SK-N-SH (cell line): ENCODE measurements at regions not wholly inside any gene's neighbourhood (a gene's known extent, or its start where the extent isn't known, plus 50 kb on each side); places are given as distances from the start of the nearest gene placed in this dataset.

Experiments used
- CTCF ChIA-PET: fragments of 300-600, 350-600 bp; formaldehyde crosslinking; extraction: SDS; loops from one replicate; lab custom pipeline; 2021; lab: Yijun Ruan, JAX
- POLR2A ChIA-PET: fragments of 350-600 bp; sonication (Branson Sonifier 250); formaldehyde crosslinking; extraction: SDS; loops from one replicate; lab custom pipeline; 2020; ENCODE audit warnings: antibody characterized with exemption, inconsistent platforms; lab: Yijun Ruan, JAX
- DNase-seq: peaks from one replicate; pipeline ENCODE4 v3.0.0; 2012
- H2AFZ ChIP-seq: fragments of 200-600 bp; sonication (generic); 2 replicates; pipeline ENCODE4 v1.8.1; 2016; ENCODE audit warnings: antibody characterized with exemption, mild to moderate bottlenecking, low read depth
- H3F3A ChIP-seq: fragments of 200-600 bp; sonication (generic); replicated peaks from 2 replicates; pipeline ENCODE3; 2016; ENCODE audit warnings: antibody characterized with exemption, mild to moderate bottlenecking; ENCODE audit not compliant: insufficient read depth
- H3K27ac ChIP-seq, 2 experiments: fragments of 200-500 bp in 1 of 2; fragments of 200-600 bp in 1 of 2; sonication (Bioruptor generic) in 1 of 2; sonication (generic), shearing (Covaris generic) in 1 of 2; 2 replicates each; pipeline versions ENCODE4 v1.5.1 to v1.6.1; 2014 to 2016; ENCODE audit warnings: low read depth in 2 of 2, inconsistent platforms in 1 of 2, low read length in 1 of 2, mild to moderate bottlenecking in 1 of 2, mixed read lengths in 1 of 2
- H3K27me3 ChIP-seq: fragments of 200-600 bp; sonication (generic), shearing (Covaris generic); 2 replicates; pipeline ENCODE4 v1.6.1; 2016; ENCODE audit warnings: mixed run types; ENCODE audit not compliant: insufficient read depth
- H3K36me3 ChIP-seq, 2 experiments: fragments of 200-500 bp in 1 of 2; fragments of 200-600 bp in 1 of 2; sonication (Bioruptor generic) in 1 of 2; sonication (generic) in 1 of 2; replicated peaks in 1 of 2; 2 replicates each; pipeline versions ENCODE3 to v1.5.1; 2014 to 2016; ENCODE audit warnings: low read length in 1 of 2, mild to moderate bottlenecking in 1 of 2; ENCODE audit not compliant: insufficient read depth in 2 of 2, control insufficient read depth in 1 of 2
- H3K4me1 ChIP-seq, 2 experiments: fragments of 200-500 bp in 1 of 2; fragments of 200-600 bp in 1 of 2; sonication (Bioruptor generic) in 1 of 2; sonication (generic), shearing (Covaris generic) in 1 of 2; 2 replicates each; pipeline versions ENCODE4 v1.5.1 to v1.6.1; 2014 to 2016; ENCODE audit warnings: low read depth in 1 of 2, low read length in 1 of 2, mixed run types in 1 of 2; ENCODE audit not compliant: insufficient read depth in 2 of 2, control insufficient read depth in 1 of 2
- H3K4me2 ChIP-seq: fragments of 200-600 bp; sonication (generic), shearing (Covaris generic); 2 replicates; pipeline ENCODE4 v1.6.1; 2017; ENCODE audit warnings: mixed run types
- H3K4me3 ChIP-seq, 2 experiments: fragments of 200-500 bp in 1 of 2; fragments of 200-600 bp in 1 of 2; sonication (Bioruptor generic) in 1 of 2; sonication (generic), shearing (Covaris generic) in 1 of 2; 2 replicates each; pipeline versions ENCODE4 v1.5.1 to v1.8.1; 2014 to 2016; ENCODE audit warnings: low read depth in 2 of 2, inconsistent platforms in 1 of 2, low read length in 1 of 2, mild to moderate bottlenecking in 1 of 2, mixed read lengths in 1 of 2, moderate library complexity in 1 of 2
- H3K79me2 ChIP-seq: fragments of 200-600 bp; sonication (generic); 2 replicates; pipeline ENCODE4 v1.8.1; 2017; ENCODE audit warnings: mild to moderate bottlenecking; ENCODE audit not compliant: insufficient read depth
- H3K9ac ChIP-seq: fragments of 200-600 bp; sonication (generic); 2 replicates; pipeline ENCODE4 v1.6.1; 2017; ENCODE audit warnings: mixed run types
- H3K9me2 ChIP-seq: fragments of 200-600 bp; sonication (generic); 2 replicates; pipeline ENCODE4 v1.6.1; 2017; ENCODE audit warnings: mixed run types
- H3K9me3 ChIP-seq: fragments of 200-600 bp; sonication (generic); 2 replicates; pipeline ENCODE4 v1.6.1; 2017; ENCODE audit warnings: mixed run types, mild to moderate bottlenecking, moderate library complexity
- H4K20me1 ChIP-seq: fragments of 200-600 bp; sonication (generic); 2 replicates; pipeline ENCODE4 v1.6.1; 2017; ENCODE audit warnings: mild to moderate bottlenecking, mixed run types; ENCODE audit not compliant: insufficient read depth
- CHD2 ChIP-seq: fragments of 150-350 bp; IDR thresholded peaks from 2 replicates; pipeline ENCODE4 v1.6.1; 2018; ENCODE audit warnings: low read length; ENCODE audit not compliant: partially characterized antibody
- ELF1 ChIP-seq: IDR thresholded peaks from 2 replicates; pipeline ENCODE4 v1.4.0; 2012
- EP300 ChIP-seq, 2 experiments: IDR thresholded peaks; 2 replicates each; pipeline versions ENCODE4 v1.4.0 to v1.6.1; 2012; ENCODE audit warnings: borderline replicate concordance in 1 of 2, low read depth in 1 of 2, low read length in 1 of 2
- EZH2phosphoT487 ChIP-seq: fragments of 200-600 bp; sonication (generic); IDR thresholded peaks from 2 replicates; pipeline ENCODE4 v1.6.1; 2017; ENCODE audit warnings: low read depth, mixed run types, mild to moderate bottlenecking, antibody characterized with exemption, moderate library complexity, borderline replicate concordance
- GATA2 ChIP-seq: sonication (generic); formaldehyde crosslinking; IDR thresholded peaks from 2 replicates; pipeline ENCODE4 v1.5.0; 2020; ENCODE audit warnings: mild to moderate bottlenecking, missing genetic modification reagents
- NFIC ChIP-seq: IDR thresholded peaks from 2 replicates; pipeline ENCODE4 v1.4.0; 2012; ENCODE audit warnings: borderline replicate concordance
- NRF1 ChIP-seq: IDR thresholded peaks from 2 replicates; pipeline ENCODE4 v1.6.1; 2012; ENCODE audit warnings: low read depth, mild to moderate bottlenecking, low read length
- POLR2AphosphoS5 ChIP-seq: IDR thresholded peaks from 2 replicates; pipeline ENCODE4 v1.6.1; 2012; ENCODE audit warnings: low read depth, low read length
- RFX5 ChIP-seq: IDR thresholded peaks from 2 replicates; pipeline ENCODE4 v1.6.1; 2012; ENCODE audit warnings: mild to moderate bottlenecking, improper control_type of control experiment, low read length
- SIN3A ChIP-seq: IDR thresholded peaks from 2 replicates; pipeline ENCODE4 v1.6.1; 2012; ENCODE audit warnings: low read depth, mild to moderate bottlenecking, low read length, moderate library complexity, borderline replicate concordance
- SMC3 ChIP-seq: IDR thresholded peaks from 2 replicates; pipeline ENCODE4 v1.6.1; 2012; ENCODE audit warnings: low read depth, low read length, improper control_type of control experiment
- TAF1 ChIP-seq: IDR thresholded peaks from 2 replicates; pipeline ENCODE4 v1.6.1; 2012; ENCODE audit warnings: low read depth, mild to moderate bottlenecking, low read length, moderate library complexity, borderline replicate concordance
- TCF12 ChIP-seq: IDR thresholded peaks from 2 replicates; pipeline ENCODE4 v1.4.0; 2012
- YY1 ChIP-seq: IDR thresholded peaks from 2 replicates; pipeline ENCODE4 v1.4.0; 2012; ENCODE audit warnings: low read depth, mild to moderate bottlenecking
- WGBS: methylation state at CpG from one replicate; pipeline ENCODE4 v1.1.6; 2017; ENCODE audit warnings: low lambda C conversion rate; 5-methylcytosine and 5-hydroxymethylcytosine counted together
- TF ChIP-seq, protein P1 (sequence below): IDR thresholded peaks from 2 replicates; pipeline ENCODE4 v1.4.0; 2012; ENCODE audit warnings: low read depth
- TF ChIP-seq, protein P2 (sequence below): fragments of 150-350 bp; IDR thresholded peaks from 2 replicates; pipeline ENCODE4 v1.6.1; 2016; ENCODE audit warnings: mild to moderate bottlenecking, low read depth, low read length
- TF ChIP-seq, protein P3 (sequence below): IDR thresholded peaks from 2 replicates; pipeline ENCODE4 v1.4.0; 2012; ENCODE audit warnings: low read depth, borderline replicate concordance
- TF ChIP-seq, protein P4 (sequence below): fragments of 200-600 bp; sonication (generic); IDR thresholded peaks from 2 replicates; pipeline ENCODE4 v1.6.1; 2017; ENCODE audit warnings: antibody characterized with exemption, mild to moderate bottlenecking, moderate library complexity
- TF ChIP-seq, protein P5 (sequence below): IDR thresholded peaks from 2 replicates; pipeline ENCODE4 v1.6.1; 2012; ENCODE audit warnings: mild to moderate bottlenecking, low read depth, low read length, moderate library complexity

DNA sequence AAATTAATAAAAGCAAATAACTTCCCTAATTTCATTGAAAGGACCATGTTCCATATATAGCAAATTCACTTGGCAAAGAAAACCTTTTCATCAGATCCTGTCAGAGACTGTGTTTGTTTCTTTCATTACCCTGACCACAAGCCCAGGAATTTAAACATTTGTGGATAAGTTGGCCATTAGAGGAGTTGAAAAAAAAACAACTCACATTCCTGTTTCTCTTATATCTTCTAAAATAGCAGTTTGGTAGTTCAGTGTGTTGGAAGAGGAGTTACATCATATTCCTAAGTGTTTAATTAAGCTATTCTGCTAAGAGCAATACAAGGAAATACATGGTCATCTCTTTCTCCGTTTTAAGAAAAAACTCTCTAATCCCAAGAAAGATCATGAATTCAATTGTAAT, 505.6 kb downstream of the TLE1 start:
- H3K4me3 ChIP-seq: no peak overlapping the region
- H3K36me3 ChIP-seq: no peaks in the 10 kb centered on the region
- H3K27me3 ChIP-seq: no peaks in the 10 kb centered on the region
- WGBS: 54% methylated on average over 1 of the region's 1 CpG
- no peaks in the 10 kb centered on the region for H3K9me3 ChIP-seq
- DNase-seq: no peak
- H3K9ac ChIP-seq: no peak overlapping the region
- H3K9me2 ChIP-seq: no peaks in the 10 kb centered on the region
- no peak overlapping the region for H2AFZ ChIP-seq
- no peaks in the 10 kb centered on the region for H3K4me1 ChIP-seq
- H3F3A ChIP-seq: no peaks in the 10 kb centered on the region
- TF ChIP-seq, protein P1, sequence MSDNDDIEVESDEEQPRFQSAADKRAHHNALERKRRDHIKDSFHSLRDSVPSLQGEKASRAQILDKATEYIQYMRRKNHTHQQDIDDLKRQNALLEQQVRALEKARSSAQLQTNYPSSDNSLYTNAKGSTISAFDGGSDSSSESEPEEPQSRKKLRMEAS: no peak
- no peak for TF ChIP-seq GATA2 (CRISPR knock-in tag)
- TF ChIP-seq TCF12: no peak
- H3K79me2 ChIP-seq: no peaks in the 10 kb centered on the region
- no peak overlapping the region for H3K27ac ChIP-seq
- no peak overlapping the region for H3K4me2 ChIP-seq
- no peaks in the 10 kb centered on the region for H4K20me1 ChIP-seq
- ChIA-PET POLR2A (no interaction called here), CTCF (no interaction called here)

DNA sequence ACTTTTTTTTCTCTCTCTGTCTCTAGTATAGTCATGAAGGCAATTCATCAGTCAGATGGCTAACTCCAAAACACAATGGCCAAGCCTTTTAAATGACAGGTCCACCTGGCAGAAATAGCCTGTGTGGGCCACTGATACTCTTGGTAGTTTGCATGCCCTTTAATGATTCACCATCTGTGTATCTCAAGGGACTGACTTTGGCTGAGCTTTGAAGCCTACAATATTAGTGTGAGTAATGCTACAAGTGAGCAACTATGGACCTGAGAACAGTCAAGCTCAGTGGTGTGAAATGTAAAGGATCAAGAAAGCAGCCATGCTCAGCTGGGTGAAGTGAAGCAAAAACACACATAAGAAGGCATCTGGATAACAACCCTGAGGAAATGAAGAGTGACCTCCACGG, 506.9 kb downstream of the TLE1 start:
- CTCF ChIA-PET: no interaction called here
- no peaks in the 10 kb centered on the region for H3K9me3 ChIP-seq
- H3K79me2 ChIP-seq: no peaks in the 10 kb centered on the region
- H3K9me2 ChIP-seq: no peaks in the 10 kb centered on the region
- no peak overlapping the region for H2AFZ ChIP-seq
- H3K9ac ChIP-seq: no peak overlapping the region
- H3K27me3 ChIP-seq: no peaks in the 10 kb centered on the region
- H3K27ac ChIP-seq: no peak overlapping the region
- 23% methylated on average over 1 of the region's 1 CpG for WGBS
- POLR2A ChIA-PET: no interaction called here
- H3K4me3 ChIP-seq: no peak overlapping the region
- no peaks in the 10 kb centered on the region for H3F3A ChIP-seq
- no peaks in the 10 kb centered on the region for H3K36me3 ChIP-seq
- TF ChIP-seq RFX5: no peak
- no peak for TF ChIP-seq EP300 (IDR thresholded peaks at IDR 0.05; ENCODE audit: borderline replicate concordance in 1 of 2, low read depth in 1 of 2, low read length in 1 of 2)
- TF ChIP-seq TAF1: no peak
- no peak for TF ChIP-seq NRF1
- no peak for TF ChIP-seq ELF1
- TF ChIP-seq, protein P2, sequence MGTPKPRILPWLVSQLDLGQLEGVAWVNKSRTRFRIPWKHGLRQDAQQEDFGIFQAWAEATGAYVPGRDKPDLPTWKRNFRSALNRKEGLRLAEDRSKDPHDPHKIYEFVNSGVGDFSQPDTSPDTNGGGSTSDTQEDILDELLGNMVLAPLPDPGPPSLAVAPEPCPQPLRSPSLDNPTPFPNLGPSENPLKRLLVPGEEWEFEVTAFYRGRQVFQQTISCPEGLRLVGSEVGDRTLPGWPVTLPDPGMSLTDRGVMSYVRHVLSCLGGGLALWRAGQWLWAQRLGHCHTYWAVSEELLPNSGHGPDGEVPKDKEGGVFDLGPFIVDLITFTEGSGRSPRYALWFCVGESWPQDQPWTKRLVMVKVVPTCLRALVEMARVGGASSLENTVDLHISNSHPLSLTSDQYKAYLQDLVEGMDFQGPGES: no peak
- TF ChIP-seq SMC3: no peak
- TF ChIP-seq GATA2 (CRISPR knock-in tag): no peak
- no peak for TF ChIP-seq YY1
- TF ChIP-seq, protein P3, sequence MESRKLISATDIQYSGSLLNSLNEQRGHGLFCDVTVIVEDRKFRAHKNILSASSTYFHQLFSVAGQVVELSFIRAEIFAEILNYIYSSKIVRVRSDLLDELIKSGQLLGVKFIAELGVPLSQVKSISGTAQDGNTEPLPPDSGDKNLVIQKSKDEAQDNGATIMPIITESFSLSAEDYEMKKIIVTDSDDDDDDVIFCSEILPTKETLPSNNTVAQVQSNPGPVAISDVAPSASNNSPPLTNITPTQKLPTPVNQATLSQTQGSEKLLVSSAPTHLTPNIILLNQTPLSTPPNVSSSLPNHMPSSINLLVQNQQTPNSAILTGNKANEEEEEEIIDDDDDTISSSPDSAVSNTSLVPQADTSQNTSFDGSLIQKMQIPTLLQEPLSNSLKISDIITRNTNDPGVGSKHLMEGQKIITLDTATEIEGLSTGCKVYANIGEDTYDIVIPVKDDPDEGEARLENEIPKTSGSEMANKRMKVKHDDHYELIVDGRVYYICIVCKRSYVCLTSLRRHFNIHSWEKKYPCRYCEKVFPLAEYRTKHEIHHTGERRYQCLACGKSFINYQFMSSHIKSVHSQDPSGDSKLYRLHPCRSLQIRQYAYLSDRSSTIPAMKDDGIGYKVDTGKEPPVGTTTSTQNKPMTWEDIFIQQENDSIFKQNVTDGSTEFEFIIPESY: no peak
- TF ChIP-seq CHD2: no peak
- TF ChIP-seq, protein P4, sequence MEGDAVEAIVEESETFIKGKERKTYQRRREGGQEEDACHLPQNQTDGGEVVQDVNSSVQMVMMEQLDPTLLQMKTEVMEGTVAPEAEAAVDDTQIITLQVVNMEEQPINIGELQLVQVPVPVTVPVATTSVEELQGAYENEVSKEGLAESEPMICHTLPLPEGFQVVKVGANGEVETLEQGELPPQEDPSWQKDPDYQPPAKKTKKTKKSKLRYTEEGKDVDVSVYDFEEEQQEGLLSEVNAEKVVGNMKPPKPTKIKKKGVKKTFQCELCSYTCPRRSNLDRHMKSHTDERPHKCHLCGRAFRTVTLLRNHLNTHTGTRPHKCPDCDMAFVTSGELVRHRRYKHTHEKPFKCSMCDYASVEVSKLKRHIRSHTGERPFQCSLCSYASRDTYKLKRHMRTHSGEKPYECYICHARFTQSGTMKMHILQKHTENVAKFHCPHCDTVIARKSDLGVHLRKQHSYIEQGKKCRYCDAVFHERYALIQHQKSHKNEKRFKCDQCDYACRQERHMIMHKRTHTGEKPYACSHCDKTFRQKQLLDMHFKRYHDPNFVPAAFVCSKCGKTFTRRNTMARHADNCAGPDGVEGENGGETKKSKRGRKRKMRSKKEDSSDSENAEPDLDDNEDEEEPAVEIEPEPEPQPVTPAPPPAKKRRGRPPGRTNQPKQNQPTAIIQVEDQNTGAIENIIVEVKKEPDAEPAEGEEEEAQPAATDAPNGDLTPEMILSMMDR: no peak
- no peak for TF ChIP-seq POLR2AphosphoS5
- TF ChIP-seq, protein P5, sequence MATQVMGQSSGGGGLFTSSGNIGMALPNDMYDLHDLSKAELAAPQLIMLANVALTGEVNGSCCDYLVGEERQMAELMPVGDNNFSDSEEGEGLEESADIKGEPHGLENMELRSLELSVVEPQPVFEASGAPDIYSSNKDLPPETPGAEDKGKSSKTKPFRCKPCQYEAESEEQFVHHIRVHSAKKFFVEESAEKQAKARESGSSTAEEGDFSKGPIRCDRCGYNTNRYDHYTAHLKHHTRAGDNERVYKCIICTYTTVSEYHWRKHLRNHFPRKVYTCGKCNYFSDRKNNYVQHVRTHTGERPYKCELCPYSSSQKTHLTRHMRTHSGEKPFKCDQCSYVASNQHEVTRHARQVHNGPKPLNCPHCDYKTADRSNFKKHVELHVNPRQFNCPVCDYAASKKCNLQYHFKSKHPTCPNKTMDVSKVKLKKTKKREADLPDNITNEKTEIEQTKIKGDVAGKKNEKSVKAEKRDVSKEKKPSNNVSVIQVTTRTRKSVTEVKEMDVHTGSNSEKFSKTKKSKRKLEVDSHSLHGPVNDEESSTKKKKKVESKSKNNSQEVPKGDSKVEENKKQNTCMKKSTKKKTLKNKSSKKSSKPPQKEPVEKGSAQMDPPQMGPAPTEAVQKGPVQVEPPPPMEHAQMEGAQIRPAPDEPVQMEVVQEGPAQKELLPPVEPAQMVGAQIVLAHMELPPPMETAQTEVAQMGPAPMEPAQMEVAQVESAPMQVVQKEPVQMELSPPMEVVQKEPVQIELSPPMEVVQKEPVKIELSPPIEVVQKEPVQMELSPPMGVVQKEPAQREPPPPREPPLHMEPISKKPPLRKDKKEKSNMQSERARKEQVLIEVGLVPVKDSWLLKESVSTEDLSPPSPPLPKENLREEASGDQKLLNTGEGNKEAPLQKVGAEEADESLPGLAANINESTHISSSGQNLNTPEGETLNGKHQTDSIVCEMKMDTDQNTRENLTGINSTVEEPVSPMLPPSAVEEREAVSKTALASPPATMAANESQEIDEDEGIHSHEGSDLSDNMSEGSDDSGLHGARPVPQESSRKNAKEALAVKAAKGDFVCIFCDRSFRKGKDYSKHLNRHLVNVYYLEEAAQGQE: no peak
- TF ChIP-seq SIN3A: no peak
- no peak for TF ChIP-seq EZH2phosphoT487
- no peak for TF ChIP-seq TCF12
- no peak for TF ChIP-seq NFIC
- H3K4me2 ChIP-seq: no peak overlapping the region
- H4K20me1 ChIP-seq: no peaks in the 10 kb centered on the region
- H3K4me1 ChIP-seq: no peaks in the 10 kb centered on the region
- no peak for DNase-seq
